Sigmoid colon (tissue), 4 donors: ENCODE measurements at regions not wholly inside any gene's neighbourhood (a gene's known extent, or its start where the extent isn't known, plus 50 kb on each side); places are given as distances from the start of the nearest gene placed in this dataset.

ENCODE experiments used
- EP300 ChIP-seq, 4 donors: sonication (generic); formaldehyde crosslinking; IDR thresholded peaks; one replicate each; pipeline ENCODE4 v1.6.1; 2017; ENCODE audit warnings: antibody characterized with exemption in 4 of 4
- POLR2AphosphoS5 ChIP-seq, 4 donors: sonication (generic); formaldehyde crosslinking; IDR thresholded peaks; one replicate each; pipeline ENCODE4 v1.6.1; 2017; ENCODE audit warnings: antibody characterized with exemption in 4 of 4
- TF ChIP-seq, protein P1 (sequence below), 4 experiments: fragments of 450-650 bp in 3 of 4; fragments of 200-600 bp in 1 of 4; IDR thresholded peaks; one replicate each; pipeline ENCODE4 v1.5.1; 2016 to 2019; ENCODE audit warnings: antibody characterized with exemption in 4 of 4, mild to moderate bottlenecking in 3 of 4, moderate library complexity in 2 of 4

DNA sequence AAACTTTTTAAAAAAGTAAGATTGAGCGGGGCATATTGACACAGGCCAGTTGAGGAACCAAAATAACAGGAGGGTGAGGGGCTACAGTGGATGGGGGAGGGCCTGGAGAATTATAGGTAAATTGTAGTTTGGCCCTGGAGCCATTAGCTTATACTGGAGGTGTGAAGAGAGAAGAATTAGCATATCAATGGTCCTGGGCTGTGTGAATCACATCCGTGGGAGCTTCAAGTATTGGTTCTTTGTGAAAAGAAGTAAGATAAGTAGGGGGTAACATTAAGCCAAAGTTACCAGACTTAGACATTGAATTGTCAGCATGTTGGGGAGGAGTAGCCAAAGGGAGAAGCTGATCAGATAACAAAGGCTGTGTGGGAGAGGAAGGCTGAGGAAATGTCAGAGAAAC, 1085.2 kb upstream of the AMELY start:
- TF ChIP-seq EP300 (IDR thresholded peaks at IDR 0.05): no peak
- TF ChIP-seq, protein P1, sequence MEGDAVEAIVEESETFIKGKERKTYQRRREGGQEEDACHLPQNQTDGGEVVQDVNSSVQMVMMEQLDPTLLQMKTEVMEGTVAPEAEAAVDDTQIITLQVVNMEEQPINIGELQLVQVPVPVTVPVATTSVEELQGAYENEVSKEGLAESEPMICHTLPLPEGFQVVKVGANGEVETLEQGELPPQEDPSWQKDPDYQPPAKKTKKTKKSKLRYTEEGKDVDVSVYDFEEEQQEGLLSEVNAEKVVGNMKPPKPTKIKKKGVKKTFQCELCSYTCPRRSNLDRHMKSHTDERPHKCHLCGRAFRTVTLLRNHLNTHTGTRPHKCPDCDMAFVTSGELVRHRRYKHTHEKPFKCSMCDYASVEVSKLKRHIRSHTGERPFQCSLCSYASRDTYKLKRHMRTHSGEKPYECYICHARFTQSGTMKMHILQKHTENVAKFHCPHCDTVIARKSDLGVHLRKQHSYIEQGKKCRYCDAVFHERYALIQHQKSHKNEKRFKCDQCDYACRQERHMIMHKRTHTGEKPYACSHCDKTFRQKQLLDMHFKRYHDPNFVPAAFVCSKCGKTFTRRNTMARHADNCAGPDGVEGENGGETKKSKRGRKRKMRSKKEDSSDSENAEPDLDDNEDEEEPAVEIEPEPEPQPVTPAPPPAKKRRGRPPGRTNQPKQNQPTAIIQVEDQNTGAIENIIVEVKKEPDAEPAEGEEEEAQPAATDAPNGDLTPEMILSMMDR (IDR thresholded peaks at IDR 0.05): no peak
- no peak for TF ChIP-seq POLR2AphosphoS5 (IDR thresholded peaks at IDR 0.05)
